Transverse colon (tissue), 4 donors: ENCODE measurements at regions not wholly inside any gene's neighbourhood (a gene's known extent, or its start where the extent isn't known, plus 50 kb on each side); places are given as distances from the start of the nearest gene placed in this dataset.

Experiments used
- DNase-seq: peaks from one replicate; pipeline ENCODE4 v3.0.0-alpha.2; 2019
- H3K27ac ChIP-seq, 4 donors: fragments of 200-600 bp; sonication (generic); 2 replicates each; pipeline ENCODE4 v1.5.1; 2016 to 2018; ENCODE audit warnings: inconsistent platforms in 4 of 4
- H3K27me3 ChIP-seq: fragments of 200-600 bp; sonication (generic); 2 replicates; pipeline ENCODE4 v1.5.1; 2017; ENCODE audit warnings: inconsistent platforms
- H3K36me3 ChIP-seq, 4 donors: fragments of 200-600 bp; sonication (generic); 2 replicates each; pipeline ENCODE4 v1.5.1; 2017 to 2019; ENCODE audit warnings: inconsistent platforms in 4 of 4
- H3K4me1 ChIP-seq, 4 donors: fragments of 200-600 bp; sonication (generic); 2 replicates each; pipeline ENCODE4 v1.5.1; 2017 to 2020; ENCODE audit warnings: inconsistent platforms in 4 of 4
- H3K4me3 ChIP-seq, 4 donors: fragments of 200-600 bp; sonication (generic); 1 replicate in 1 of 4; 2 replicates in 3 of 4; pipeline versions ENCODE4 v1.5.1 to v1.6.1; 2017 to 2019; ENCODE audit warnings: inconsistent platforms in 4 of 4
- H3K9me3 ChIP-seq, 2 donors: fragments of 200-600 bp; sonication (generic); 2 replicates each; pipeline ENCODE4 v1.5.1; 2017 to 2019; ENCODE audit warnings: inconsistent platforms in 2 of 2
- EP300 ChIP-seq: sonication (generic); formaldehyde crosslinking; IDR thresholded peaks from one replicate; pipeline ENCODE4 v1.6.1; 2017; ENCODE audit warnings: antibody characterized with exemption, low read depth
- POLR2A ChIP-seq: fragments of 450-650 bp; IDR thresholded peaks from one replicate; pipeline ENCODE4 v1.6.1; 2016; ENCODE audit warnings: antibody characterized with exemption, mild to moderate bottlenecking, moderate library complexity
- POLR2AphosphoS5 ChIP-seq, 3 donors: sonication (generic); formaldehyde crosslinking; IDR thresholded peaks; one replicate each; pipeline ENCODE4 v1.6.1; 2016; ENCODE audit warnings: antibody characterized with exemption in 3 of 3
- WGBS, 2 donors: methylation state at CpG; one replicate each; pipeline ENCODE4 v1.1.5; 2018; ENCODE audit warnings: low coverage in 1 of 2; 5-methylcytosine and 5-hydroxymethylcytosine counted together
- in situ Hi-C, 4 donors: fragments of 200-750 bp; cut with MboI; loops; one replicate each; pipeline versions ENCODE4 v1.15.0 to v1.15.1; 2017; ENCODE audit warnings: low sequenced_read_pairs in 3 of 4, low pct_ligation_motif_present in 1 of 4, low pct_unique_long_range_greater_than_20kb in 1 of 4
- intact Hi-C: fragments of 100-400 bp; cut with DNase I; formaldehyde crosslinking; loops from one replicate; pipeline ENCODE4 v1.15.1; 2023; ENCODE audit warnings: low total_unique reads
- TF ChIP-seq, protein P1 (sequence below), 5 experiments: fragments of 200-600 bp in 3 of 5; fragments of 450-650 bp in 2 of 5; sonication (generic) in 3 of 5; IDR thresholded peaks; 1 replicate in 2 of 5; 2 replicates in 3 of 5; pipeline ENCODE4 v1.5.1; 2016 to 2017; ENCODE audit warnings: antibody characterized with exemption in 5 of 5, inconsistent platforms in 3 of 5, mild to moderate bottlenecking in 2 of 5, moderate library complexity in 1 of 5

DNA sequence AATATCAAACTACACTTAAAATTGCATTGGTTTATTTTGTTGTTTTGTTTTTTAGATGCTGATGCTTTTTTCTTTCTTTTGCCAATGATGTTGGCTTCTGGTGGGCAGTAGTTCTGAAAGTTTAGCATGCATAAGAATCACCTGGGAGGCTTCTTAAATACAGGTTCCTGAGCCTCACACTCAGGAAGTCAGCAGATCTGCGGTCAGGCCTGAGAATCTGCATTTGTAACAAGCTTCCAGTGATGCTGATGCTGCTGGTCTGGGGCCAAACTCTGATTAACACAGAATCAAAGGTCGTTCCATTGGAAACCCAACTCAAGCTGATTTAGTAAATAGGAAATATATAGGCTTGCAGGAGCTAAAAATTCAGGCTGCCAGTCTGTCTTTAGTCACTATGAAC is 412.9 kb upstream of the SPTLC3 start:
- WGBS, 2 donors, result 73% methylated on average over 2 of the region's 2 CpGs
- H3K4me1 ChIP-seq, result peaks cover 4 to 25% (median 10%) of the 10 kb centered on the region in 4 donors
- no peak overlapping the region for H3K4me3 ChIP-seq
- H3K9me3 ChIP-seq, result no peaks in the 10 kb centered on the region
- DNase-seq, result no peak
- H3K27ac ChIP-seq, result no peak overlapping the region
- H3K36me3 ChIP-seq, result no peaks in the 10 kb centered on the region
- intact Hi-C loops, result no loop called here
- TF ChIP-seq POLR2AphosphoS5 (IDR thresholded peaks at IDR 0.05) (no peak), POLR2A (no peak), EP300 (no peak)
- TF ChIP-seq, protein P1, sequence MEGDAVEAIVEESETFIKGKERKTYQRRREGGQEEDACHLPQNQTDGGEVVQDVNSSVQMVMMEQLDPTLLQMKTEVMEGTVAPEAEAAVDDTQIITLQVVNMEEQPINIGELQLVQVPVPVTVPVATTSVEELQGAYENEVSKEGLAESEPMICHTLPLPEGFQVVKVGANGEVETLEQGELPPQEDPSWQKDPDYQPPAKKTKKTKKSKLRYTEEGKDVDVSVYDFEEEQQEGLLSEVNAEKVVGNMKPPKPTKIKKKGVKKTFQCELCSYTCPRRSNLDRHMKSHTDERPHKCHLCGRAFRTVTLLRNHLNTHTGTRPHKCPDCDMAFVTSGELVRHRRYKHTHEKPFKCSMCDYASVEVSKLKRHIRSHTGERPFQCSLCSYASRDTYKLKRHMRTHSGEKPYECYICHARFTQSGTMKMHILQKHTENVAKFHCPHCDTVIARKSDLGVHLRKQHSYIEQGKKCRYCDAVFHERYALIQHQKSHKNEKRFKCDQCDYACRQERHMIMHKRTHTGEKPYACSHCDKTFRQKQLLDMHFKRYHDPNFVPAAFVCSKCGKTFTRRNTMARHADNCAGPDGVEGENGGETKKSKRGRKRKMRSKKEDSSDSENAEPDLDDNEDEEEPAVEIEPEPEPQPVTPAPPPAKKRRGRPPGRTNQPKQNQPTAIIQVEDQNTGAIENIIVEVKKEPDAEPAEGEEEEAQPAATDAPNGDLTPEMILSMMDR (IDR thresholded peaks at IDR 0.05), result no peak
- in situ Hi-C loops, result no loop called here
- no peaks in the 10 kb centered on the region for H3K27me3 ChIP-seq

DNA sequence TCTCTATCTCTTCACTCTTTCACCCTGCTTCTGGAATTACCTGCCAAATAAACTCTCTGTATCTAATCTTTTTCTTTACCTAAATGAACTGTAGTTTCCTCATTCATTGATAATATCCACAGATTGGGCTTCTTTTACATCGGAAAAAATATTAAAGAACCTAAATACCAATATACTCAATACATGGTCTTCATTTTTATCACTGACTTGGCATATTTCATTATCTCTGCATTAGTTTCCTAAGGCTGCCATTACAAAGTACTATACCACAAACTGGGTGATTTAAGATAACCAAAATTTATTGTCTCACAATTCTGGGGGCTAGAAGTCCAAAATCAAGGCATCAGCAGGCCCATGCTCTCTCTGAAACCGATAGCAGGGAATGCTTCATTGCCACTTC is 411.9 kb upstream of the SPTLC3 start:
- H3K4me3 ChIP-seq, result no peak overlapping the region
- no peaks in the 10 kb centered on the region for H3K9me3 ChIP-seq
- intact Hi-C loops (no loop called here), in situ Hi-C loops (no loop called here)
- WGBS, 2 donors, result 65 to 90% methylated on average over 1 to 2 of the region's 2 CpGs
- H3K36me3 ChIP-seq, result no peaks in the 10 kb centered on the region
- H3K27me3 ChIP-seq, result no peaks in the 10 kb centered on the region
- no peak overlapping the region for H3K27ac ChIP-seq
- TF ChIP-seq, protein P1 (IDR thresholded peaks at IDR 0.05), result no peak
- no peak for TF ChIP-seq POLR2A
- TF ChIP-seq EP300, result no peak
- TF ChIP-seq POLR2AphosphoS5 (IDR thresholded peaks at IDR 0.05), result no peak
- DNase-seq, result no peak
- H3K4me1 ChIP-seq, result peaks cover 4 to 25% (median 10%) of the 10 kb centered on the region in 4 donors

DNA sequence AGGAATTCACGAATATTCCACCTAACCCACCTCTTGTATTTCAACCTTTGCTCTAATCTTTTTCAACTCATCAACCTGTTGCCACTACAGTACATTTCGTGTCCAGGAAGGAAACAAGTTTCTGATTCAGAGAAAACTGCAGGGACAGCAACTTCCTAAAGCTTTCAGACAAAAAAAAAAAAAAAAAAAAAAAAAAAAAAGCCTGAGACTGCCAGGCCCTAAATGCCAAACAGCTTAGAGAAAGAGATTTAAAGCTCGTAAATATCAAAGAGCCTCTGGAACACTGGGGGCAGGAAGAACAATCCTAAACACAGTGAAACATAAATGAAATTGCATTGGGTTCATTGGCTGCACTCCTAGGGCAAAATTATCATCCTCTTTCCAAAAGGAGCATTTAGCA is 411.2 kb upstream of the SPTLC3 start:
- no peaks in the 10 kb centered on the region for H3K27me3 ChIP-seq
- H3K27ac ChIP-seq, result no peak overlapping the region
- H3K36me3 ChIP-seq, result no peaks in the 10 kb centered on the region
- H3K4me1 ChIP-seq, result peaks cover 4 to 25% (median 10%) of the 10 kb centered on the region in 4 donors
- no peaks in the 10 kb centered on the region for H3K9me3 ChIP-seq
- TF ChIP-seq POLR2A (no peak), EP300 (no peak), POLR2AphosphoS5 (IDR thresholded peaks at IDR 0.05) (no peak)
- TF ChIP-seq, protein P1 (IDR thresholded peaks at IDR 0.05), result no peak
- 23 to 52% methylated on average over 2 to 3 of the region's 3 CpGs for WGBS, 2 donors
- in situ Hi-C loops (no loop called here), intact Hi-C loops (no loop called here)
- no peak for DNase-seq
- no peak overlapping the region for H3K4me3 ChIP-seq

GRCh38 chr20:12598894-12599293 is 409.9 kb upstream of the SPTLC3 start:
- intact Hi-C loops, result no loop called here
- H3K36me3 ChIP-seq, result no peaks in the 10 kb centered on the region
- no peak overlapping the region for H3K4me3 ChIP-seq
- H3K27ac ChIP-seq, result no peak overlapping the region
- no peak for TF ChIP-seq POLR2A
- TF ChIP-seq, protein P1 (IDR thresholded peaks at IDR 0.05), result no peak
- no peak for TF ChIP-seq POLR2AphosphoS5 (IDR thresholded peaks at IDR 0.05)
- TF ChIP-seq EP300, result no peak
- H3K9me3 ChIP-seq, result no peaks in the 10 kb centered on the region
- in situ Hi-C loops, result no loop called here
- no peaks in the 10 kb centered on the region for H3K27me3 ChIP-seq
- DNase-seq, result no peak
- WGBS, 2 donors, result 79 to 81% methylated on average over 3 of the region's 3 CpGs
- H3K4me1 ChIP-seq, result peaks cover 3 to 19% (median 6%) of the 10 kb centered on the region in 4 donors
